DOHH2 (cell line): ENCODE measurements at regions not wholly inside any gene's neighbourhood (a gene's known extent, or its start where the extent isn't known, plus 50 kb on each side); places are given as distances from the start of the nearest gene placed in this dataset.
"Not testable (repeated sequence)": the region's sequence is repeated elsewhere in the genome, so short reads cannot be mapped to it uniquely, and the experiment has no call there.

Experiments
- H3F3A ChIP-seq: fragments of 200-600 bp; sonication (generic), shearing (Covaris generic); 2 replicates; pipeline ENCODE4 v1.6.0; 2016; ENCODE audit warnings: antibody characterized with exemption, mild to moderate bottlenecking; ENCODE audit not compliant: control insufficient read depth, insufficient read depth
- H3K27ac ChIP-seq: fragments of 200-600 bp; sonication (generic); 2 replicates; pipeline ENCODE4 v1.5.1; 2014; ENCODE audit warnings: low read depth, mild to moderate bottlenecking, low read length, moderate library complexity
- H3K27me3 ChIP-seq: fragments of 200-600 bp; sonication (generic); 2 replicates; pipeline ENCODE4 v1.6.1; 2014; ENCODE audit warnings: mild to moderate bottlenecking, low read length, mixed read lengths; ENCODE audit not compliant: control insufficient read depth
- H3K36me3 ChIP-seq: fragments of 200-600 bp; sonication (generic); 2 replicates; pipeline ENCODE4 v1.6.1; 2014; ENCODE audit warnings: mild to moderate bottlenecking, low read length, moderate library complexity, mixed read lengths; ENCODE audit not compliant: control insufficient read depth
- H3K4me1 ChIP-seq: fragments of 200-600 bp; sonication (generic); 2 replicates; pipeline ENCODE4 v1.6.1; 2014; ENCODE audit warnings: mild to moderate bottlenecking, low read length, mixed read lengths; ENCODE audit not compliant: control insufficient read depth
- H3K4me2 ChIP-seq: fragments of 200-600 bp; sonication (generic); 2 replicates; pipeline ENCODE4 v1.6.0; 2014; ENCODE audit warnings: mild to moderate bottlenecking, low read length, moderate library complexity
- H3K4me3 ChIP-seq: fragments of 200-600 bp; sonication (generic); 2 replicates; pipeline ENCODE4 v1.5.1; 2014; ENCODE audit warnings: mild to moderate bottlenecking, low read length, mixed read lengths
- H3K79me2 ChIP-seq: fragments of 200-600 bp; sonication (generic); 2 replicates; pipeline ENCODE4 v1.6.1; 2014; ENCODE audit warnings: mild to moderate bottlenecking, low read length, mixed read lengths; ENCODE audit not compliant: control insufficient read depth
- H3K9me2 ChIP-seq: fragments of 200-600 bp; sonication (generic); replicated peaks from 2 replicates; pipeline ENCODE4 v1.6.1; 2014; ENCODE audit warnings: mild to moderate bottlenecking, low read length, mixed read lengths; ENCODE audit not compliant: control insufficient read depth
- H3K9me3 ChIP-seq: fragments of 200-600 bp; sonication (generic); 2 replicates; pipeline ENCODE4 v1.6.1; 2014; ENCODE audit warnings: antibody characterized with exemption, low read length, mixed read lengths; ENCODE audit not compliant: control insufficient read depth, insufficient read depth
- H4K20me1 ChIP-seq: fragments of 200-600 bp; sonication (generic); 2 replicates; pipeline ENCODE4 v1.6.0; 2014; ENCODE audit warnings: low read depth, mild to moderate bottlenecking, antibody characterized with exemption, low read length, moderate library complexity; ENCODE audit not compliant: control insufficient read depth, insufficient read depth
- EZH2phosphoT487 ChIP-seq: fragments of 200-600 bp; sonication (generic); IDR thresholded peaks from 2 replicates; pipeline ENCODE4 v1.6.1; 2017; ENCODE audit warnings: borderline replicate concordance, mild to moderate bottlenecking, antibody characterized with exemption, low read length, moderate library complexity, mixed read lengths
- TF ChIP-seq, protein P1 (sequence below): fragments of 200-600 bp; sonication (generic); IDR thresholded peaks from one replicate; pipeline ENCODE4 v1.5.1; 2014; ENCODE audit warnings: antibody characterized with exemption, mild to moderate bottlenecking, low read depth, low read length; ENCODE audit not compliant: poor library complexity, severe bottlenecking

GRCh38 chr5:91311697-91312501, 71.2 kb downstream of the ARRDC3 start:
- peaks cover 42% of the 10 kb centered on the region for H3K4me1 ChIP-seq
- no peak overlapping the region for H3K27ac ChIP-seq
- no peaks in the 10 kb centered on the region for H3K27me3 ChIP-seq
- peak overlapping the region; percentile 66 for H3K4me2 ChIP-seq
- TF ChIP-seq, protein P1, sequence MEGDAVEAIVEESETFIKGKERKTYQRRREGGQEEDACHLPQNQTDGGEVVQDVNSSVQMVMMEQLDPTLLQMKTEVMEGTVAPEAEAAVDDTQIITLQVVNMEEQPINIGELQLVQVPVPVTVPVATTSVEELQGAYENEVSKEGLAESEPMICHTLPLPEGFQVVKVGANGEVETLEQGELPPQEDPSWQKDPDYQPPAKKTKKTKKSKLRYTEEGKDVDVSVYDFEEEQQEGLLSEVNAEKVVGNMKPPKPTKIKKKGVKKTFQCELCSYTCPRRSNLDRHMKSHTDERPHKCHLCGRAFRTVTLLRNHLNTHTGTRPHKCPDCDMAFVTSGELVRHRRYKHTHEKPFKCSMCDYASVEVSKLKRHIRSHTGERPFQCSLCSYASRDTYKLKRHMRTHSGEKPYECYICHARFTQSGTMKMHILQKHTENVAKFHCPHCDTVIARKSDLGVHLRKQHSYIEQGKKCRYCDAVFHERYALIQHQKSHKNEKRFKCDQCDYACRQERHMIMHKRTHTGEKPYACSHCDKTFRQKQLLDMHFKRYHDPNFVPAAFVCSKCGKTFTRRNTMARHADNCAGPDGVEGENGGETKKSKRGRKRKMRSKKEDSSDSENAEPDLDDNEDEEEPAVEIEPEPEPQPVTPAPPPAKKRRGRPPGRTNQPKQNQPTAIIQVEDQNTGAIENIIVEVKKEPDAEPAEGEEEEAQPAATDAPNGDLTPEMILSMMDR: peak; percentile 24
- TF ChIP-seq EZH2phosphoT487: no peak
- no peaks in the 10 kb centered on the region for H4K20me1 ChIP-seq
- H3K4me3 ChIP-seq: peak overlapping the region; percentile 45
- no peaks in the 10 kb centered on the region for H3K79me2 ChIP-seq
- no peaks in the 10 kb centered on the region for H3K36me3 ChIP-seq
- H3K9me2 ChIP-seq: no peaks in the 10 kb centered on the region
- no peaks in the 10 kb centered on the region for H3K9me3 ChIP-seq
- 0 out of 2 replicates have a peak, but pooled peaks cover 2% of the 10 kb centered on the region for H3F3A ChIP-seq

DNA sequence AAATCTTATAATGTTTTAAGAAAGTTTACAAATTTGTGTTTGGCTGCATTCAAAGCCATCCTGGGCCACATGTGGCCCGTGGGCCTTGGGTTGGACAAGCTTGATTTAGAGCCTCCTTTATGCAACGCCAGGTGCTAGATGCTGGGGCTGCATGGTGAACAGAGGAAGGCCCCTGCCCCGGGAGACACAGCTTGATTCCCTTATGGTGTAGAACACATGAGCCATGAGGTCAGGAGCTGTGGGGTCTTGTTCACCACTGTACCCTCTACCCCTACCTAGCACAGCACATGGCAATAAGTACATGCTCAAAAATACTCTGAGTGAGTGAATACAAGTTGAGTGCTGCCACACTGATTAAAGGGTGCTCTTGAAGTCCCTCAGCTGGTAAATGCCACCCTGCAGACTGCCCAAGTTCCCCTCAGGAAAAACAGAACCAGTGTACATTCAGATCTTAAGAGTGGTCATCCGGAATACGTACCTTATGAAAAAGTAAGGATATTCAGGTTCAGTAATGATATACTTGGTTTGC, 71.9 kb downstream of the ARRDC3 start:
- Histone ChIP-seq H4K20me1 (no peaks in the 10 kb centered on the region), H3K9me2 (no peaks in the 10 kb centered on the region), H3K27ac (no peak overlapping the region), H3K36me3 (no peaks in the 10 kb centered on the region), H3K4me1 (peaks cover 42% of the 10 kb centered on the region), H3K4me2 (peak overlapping the region; percentile 66), H3K4me3 (peak overlapping the region; percentile 45), H3K79me2 (no peaks in the 10 kb centered on the region), H3F3A (0 out of 2 replicates have a peak, but pooled peaks cover 2% of the 10 kb centered on the region), H3K27me3 (no peaks in the 10 kb centered on the region), H3K9me3 (no peaks in the 10 kb centered on the region)
- TF ChIP-seq, protein P1: no peak
- TF ChIP-seq EZH2phosphoT487: no peak

GRCh38 chr5:91308157-91308556, 75.0 kb downstream of the ARRDC3 start:
- H3K4me1 ChIP-seq: peaks cover 18% of the 10 kb centered on the region
- not testable (repeated sequence) for H3F3A ChIP-seq, H3K9me2 ChIP-seq, H3K4me2 ChIP-seq, H3K27me3 ChIP-seq, H3K9me3 ChIP-seq, H3K36me3 ChIP-seq, H3K4me3 ChIP-seq, H3K79me2 ChIP-seq, H4K20me1 ChIP-seq, H3K27ac ChIP-seq

- Histone ChIP-seq H3K79me2 (no peaks in the 10 kb centered on the region), H3K27ac (no peak overlapping the region), H3K27me3 (no peaks in the 10 kb centered on the region), H3K4me3 (no peak overlapping the region), H3F3A (no peaks in the 10 kb centered on the region), H3K4me2 (no peak overlapping the region), H3K9me2 (no peaks in the 10 kb centered on the region), H4K20me1 (no peaks in the 10 kb centered on the region), H3K9me3 (no peaks in the 10 kb centered on the region), H3K36me3 (no peaks in the 10 kb centered on the region), H3K4me1 (peaks cover 12% of the 10 kb centered on the region)
- no peak for TF ChIP-seq EZH2phosphoT487
- TF ChIP-seq, protein P1: no peak
These were observed 76.1 kb downstream of the ARRDC3 start for GRCh38 chr5:91307048-91307447.
